Omental fat pad (tissue), 3 donors: ENCODE measurements at regions not wholly inside any gene's neighbourhood (a gene's known extent, or its start where the extent isn't known, plus 50 kb on each side); places are given as distances from the start of the nearest gene placed in this dataset.
A peak's percentile ranks its signal among the peaks of the same experiment; 100 is the strongest.

Source experiments
- ATAC-seq: fragments of 150-250 bp; one replicate; pipeline ENCODE4 v1.9.1; 2016; ENCODE audit warnings: mild to moderate bottlenecking, moderate library complexity; ENCODE audit not compliant: low FRiP score
- DNase-seq: peaks from one replicate; pipeline ENCODE4 v3.0.0-alpha.2; 2019; ENCODE audit warnings: low spot score
- CTCF ChIP-seq, 3 donors: fragments of 450-650 bp; IDR thresholded peaks; one replicate each; pipeline ENCODE4 v1.5.1; 2016 to 2017; ENCODE audit warnings: antibody characterized with exemption in 3 of 3, mild to moderate bottlenecking in 3 of 3, moderate library complexity in 2 of 3

GRCh38 chr20:22232473-22232872 lies 351.9 kb downstream of the FOXA2 start:
- ATAC-seq, result no peak
- no peak for TF ChIP-seq CTCF (IDR thresholded peaks at IDR 0.05)
- no peak for DNase-seq

GRCh38 chr20:22226849-22227700 lies 357.3 kb downstream of the FOXA2 start:
- ATAC-seq (peak; percentile 89), DNase-seq (no peak)
- no peak for TF ChIP-seq CTCF (IDR thresholded peaks at IDR 0.05)

GRCh38 chr20:22223236-22223635 lies 361.1 kb downstream of the FOXA2 start:
- ATAC-seq, result no peak
- TF ChIP-seq CTCF (IDR thresholded peaks at IDR 0.05), result no peak
- DNase-seq, result no peak

GRCh38 chr20:22217712-22218352 lies 366.5 kb downstream of the FOXA2 start:
- TF ChIP-seq CTCF (IDR thresholded peaks at IDR 0.05), result no peak
- ATAC-seq (no peak), DNase-seq (no peak)

- no peak for TF ChIP-seq CTCF (IDR thresholded peaks at IDR 0.05)
- DNase-seq (no peak), ATAC-seq (no peak)
Observed at GRCh38 chr20:22216984-22217383, 367.4 kb downstream of the FOXA2 start.

GRCh38 chr20:22214296-22214695 lies 370.1 kb downstream of the FOXA2 start:
- DNase-seq (no peak), ATAC-seq (no peak)
- TF ChIP-seq CTCF (IDR thresholded peaks at IDR 0.05), result no peak

- no peak for ATAC-seq
- DNase-seq, result no peak
- TF ChIP-seq CTCF (IDR thresholded peaks at IDR 0.05), result no peak
Observed at GRCh38 chr20:22213271-22213670, 371.1 kb downstream of the FOXA2 start.
